GM12872 (cell line): ENCODE measurements at regions not wholly inside any gene's neighbourhood (a gene's known extent, or its start where the extent isn't known, plus 50 kb on each side); places are given as distances from the start of the nearest gene placed in this dataset.

Experiments used
- CTCF ChIP-seq: IDR thresholded peaks from 3 replicates; pipeline ENCODE4 v1.5.1; 2011; ENCODE audit warnings: low read depth, mild to moderate bottlenecking, low read length, moderate library complexity; ENCODE audit not compliant: insufficient read depth

GRCh38 chr2:235300368-235301201 lies 193.3 kb upstream of the AGAP1 start:
- TF ChIP-seq CTCF = no peak

- no peak for TF ChIP-seq CTCF
These were observed 192.4 kb upstream of the AGAP1 start for GRCh38 chr2:235301202-235302076.

GRCh38 chr2:235302263-235302662 lies 191.6 kb upstream of the AGAP1 start:
- no peak for TF ChIP-seq CTCF

GRCh38 chr2:235303499-235304291 lies 190.1 kb upstream of the AGAP1 start:
- TF ChIP-seq CTCF = peak; percentile 12; the same call in 1 of the 3 replicates

- TF ChIP-seq CTCF = no peak
These were observed 188.2 kb upstream of the AGAP1 start for GRCh38 chr2:235305678-235306077.

- TF ChIP-seq CTCF = no peak
These were observed 182.8 kb upstream of the AGAP1 start for GRCh38 chr2:235311044-235311443.

GRCh38 chr2:235312571-235312970 lies 181.3 kb upstream of the AGAP1 start:
- TF ChIP-seq CTCF = no peak
